Endothelial cell (in vitro differentiated cells): ENCODE measurements at regions not wholly inside any gene's neighbourhood (a gene's known extent, or its start where the extent isn't known, plus 50 kb on each side); places are given as distances from the start of the nearest gene placed in this dataset.

ENCODE experiments used
- DNase-seq: peaks from one replicate; pipeline ENCODE4 v3.0.0; 2021; ENCODE audit warnings: low spot score
- H3K27ac Mint-ChIP-seq: one replicate; pipeline ENCODE4 v1.8.0; 2021; ENCODE audit warnings: mixed read lengths, inconsistent platforms; ENCODE audit not compliant: unreplicated experiment
- H3K27me3 Mint-ChIP-seq: one replicate; pipeline ENCODE4 v1.8.0; 2021; ENCODE audit warnings: mild to moderate bottlenecking, moderate library complexity, mixed read lengths, inconsistent platforms; ENCODE audit not compliant: unreplicated experiment
- H3K36me3 Mint-ChIP-seq: one replicate; pipeline ENCODE4 v1.8.0; 2021; ENCODE audit warnings: mild to moderate bottlenecking, low read depth, mixed read lengths, inconsistent platforms; ENCODE audit not compliant: unreplicated experiment
- H3K4me1 Mint-ChIP-seq: one replicate; pipeline ENCODE4 v1.8.0; 2021; ENCODE audit warnings: mild to moderate bottlenecking, mixed read lengths, inconsistent platforms; ENCODE audit not compliant: unreplicated experiment
- H3K4me3 Mint-ChIP-seq: one replicate; pipeline ENCODE4 v1.8.0; 2021; ENCODE audit warnings: mild to moderate bottlenecking, mixed read lengths, inconsistent platforms; ENCODE audit not compliant: unreplicated experiment
- H3K9me3 Mint-ChIP-seq: one replicate; pipeline ENCODE4 v1.8.0; 2021; ENCODE audit warnings: mixed read lengths, inconsistent platforms; ENCODE audit not compliant: unreplicated experiment
- TF ChIP-seq, protein P1 (sequence below): fragments of 200-600 bp; sonication (generic); IDR thresholded peaks from one replicate; pipeline ENCODE4 v1.5.0; 2021; ENCODE audit warnings: antibody characterized with exemption; ENCODE audit not compliant: unreplicated experiment

DNA sequence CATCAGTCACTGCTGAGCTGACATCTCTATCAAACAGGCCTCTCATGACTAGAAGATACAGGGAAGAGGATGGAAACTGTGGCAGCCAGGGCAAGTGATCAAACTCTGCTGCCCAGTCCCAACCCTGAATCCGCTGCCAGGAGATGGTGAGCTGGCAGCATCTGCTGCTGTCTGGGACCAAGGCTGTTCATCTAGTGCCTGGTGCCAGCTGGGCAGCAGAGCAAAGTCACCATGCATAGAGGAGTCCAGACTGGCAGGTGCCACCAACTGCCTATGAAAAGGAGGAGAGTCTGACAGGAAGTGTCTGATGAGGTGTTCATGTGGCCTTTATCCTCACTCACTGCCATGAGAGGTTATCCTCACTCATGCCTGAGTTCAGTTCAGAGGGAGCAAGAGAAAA, 518.9 kb downstream of the MID1IP1 start:
- Mint-ChIP-seq H3K9me3 (no peaks in the 10 kb centered on the region), H3K27me3 (no peaks in the 10 kb centered on the region)

DNA sequence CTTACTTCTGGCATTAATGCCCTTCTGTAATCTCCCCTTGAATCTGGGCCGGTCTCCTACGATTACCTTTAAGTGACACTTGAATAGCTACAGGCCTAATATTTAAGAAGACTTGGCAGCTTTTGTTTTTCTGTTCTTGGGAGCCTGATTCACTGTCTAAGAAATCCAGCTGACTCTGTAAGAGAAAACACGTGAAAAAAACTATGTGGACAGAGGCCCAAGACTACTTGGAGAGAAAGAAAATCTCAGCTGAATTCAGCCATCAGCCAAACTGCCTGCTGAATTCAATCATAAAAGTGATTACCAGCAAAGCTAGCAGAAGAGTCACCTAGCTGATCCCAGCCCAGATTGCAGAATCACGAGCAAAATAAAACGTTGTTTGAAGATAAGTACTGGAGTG, 521.2 kb downstream of the MID1IP1 start:
- TF ChIP-seq, protein P1, sequence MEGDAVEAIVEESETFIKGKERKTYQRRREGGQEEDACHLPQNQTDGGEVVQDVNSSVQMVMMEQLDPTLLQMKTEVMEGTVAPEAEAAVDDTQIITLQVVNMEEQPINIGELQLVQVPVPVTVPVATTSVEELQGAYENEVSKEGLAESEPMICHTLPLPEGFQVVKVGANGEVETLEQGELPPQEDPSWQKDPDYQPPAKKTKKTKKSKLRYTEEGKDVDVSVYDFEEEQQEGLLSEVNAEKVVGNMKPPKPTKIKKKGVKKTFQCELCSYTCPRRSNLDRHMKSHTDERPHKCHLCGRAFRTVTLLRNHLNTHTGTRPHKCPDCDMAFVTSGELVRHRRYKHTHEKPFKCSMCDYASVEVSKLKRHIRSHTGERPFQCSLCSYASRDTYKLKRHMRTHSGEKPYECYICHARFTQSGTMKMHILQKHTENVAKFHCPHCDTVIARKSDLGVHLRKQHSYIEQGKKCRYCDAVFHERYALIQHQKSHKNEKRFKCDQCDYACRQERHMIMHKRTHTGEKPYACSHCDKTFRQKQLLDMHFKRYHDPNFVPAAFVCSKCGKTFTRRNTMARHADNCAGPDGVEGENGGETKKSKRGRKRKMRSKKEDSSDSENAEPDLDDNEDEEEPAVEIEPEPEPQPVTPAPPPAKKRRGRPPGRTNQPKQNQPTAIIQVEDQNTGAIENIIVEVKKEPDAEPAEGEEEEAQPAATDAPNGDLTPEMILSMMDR = no peak
- no peak overlapping the region for H3K27ac Mint-ChIP-seq
- no peak for DNase-seq
- no peaks in the 10 kb centered on the region for H3K4me1 Mint-ChIP-seq
- H3K9me3 Mint-ChIP-seq = no peaks in the 10 kb centered on the region
- H3K36me3 Mint-ChIP-seq = no peaks in the 10 kb centered on the region
- no peak overlapping the region for H3K4me3 Mint-ChIP-seq
- H3K27me3 Mint-ChIP-seq = no peaks in the 10 kb centered on the region

More for the DNA sequence above, 518.9 kb downstream of the MID1IP1 start:
- TF ChIP-seq, protein P1 = no peak
- Mint-ChIP-seq H3K4me3 (no peak overlapping the region), H3K4me1 (no peaks in the 10 kb centered on the region), H3K36me3 (no peaks in the 10 kb centered on the region), H3K27ac (no peak overlapping the region)
- DNase-seq = no peak

DNA sequence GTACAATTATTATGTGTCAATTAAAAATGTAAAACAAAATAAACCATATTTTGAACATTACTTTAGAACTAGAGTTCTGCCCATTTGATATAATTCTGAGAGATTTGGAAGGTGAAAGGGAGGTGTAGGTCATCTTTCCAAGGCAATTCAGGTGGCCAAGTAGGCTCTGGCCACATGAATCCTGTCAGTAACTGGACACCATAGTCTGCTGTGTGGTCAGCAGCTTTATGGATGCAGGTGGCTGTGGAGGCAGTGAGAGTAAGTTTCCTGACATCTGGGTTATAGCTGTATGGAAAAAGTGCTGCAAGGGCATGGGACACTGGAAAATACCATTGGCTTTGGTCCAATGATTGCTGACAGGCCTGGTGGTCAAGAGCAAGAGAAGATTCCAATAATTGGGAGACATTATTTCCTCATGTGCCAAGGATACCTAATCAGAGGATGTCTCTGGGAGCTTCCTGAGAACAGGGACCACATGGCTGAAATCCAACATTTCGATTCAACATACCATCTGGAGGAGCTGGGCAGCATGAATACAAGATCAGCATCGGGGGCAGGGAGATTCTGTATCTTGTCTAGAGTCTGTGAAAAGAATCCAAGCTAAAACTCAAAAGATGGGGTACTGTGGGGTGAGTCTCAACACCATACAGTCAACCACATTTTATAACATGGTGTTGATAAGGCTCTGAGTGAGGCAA, 523.1 kb downstream of the MID1IP1 start:
- Mint-ChIP-seq H3K9me3 (no peaks in the 10 kb centered on the region), H3K27me3 (no peaks in the 10 kb centered on the region), H3K36me3 (no peaks in the 10 kb centered on the region), H3K27ac (no peak overlapping the region), H3K4me1 (no peaks in the 10 kb centered on the region), H3K4me3 (no peak overlapping the region)
- DNase-seq = no peak
- TF ChIP-seq, protein P1 = no peak

DNA sequence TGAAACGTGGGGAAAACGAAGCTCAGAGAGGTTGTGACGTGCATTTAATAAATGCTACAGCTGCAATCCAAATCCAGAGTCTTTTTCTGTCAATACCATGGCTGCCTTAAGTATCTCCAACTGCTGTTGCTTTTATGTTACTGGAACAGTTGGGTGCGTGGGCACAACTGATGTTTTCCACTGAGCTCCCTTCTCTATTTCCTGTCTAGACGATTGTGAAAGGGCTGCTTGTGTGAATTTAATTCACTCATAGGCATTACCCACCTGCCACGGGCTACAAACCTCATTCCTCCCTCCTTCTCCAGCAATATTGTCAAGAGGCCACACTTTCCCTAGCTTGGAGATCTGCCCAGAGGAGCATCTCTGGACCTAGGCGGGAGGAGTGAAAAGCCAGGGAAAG, 526.0 kb downstream of the MID1IP1 start:
- H3K36me3 Mint-ChIP-seq = no peaks in the 10 kb centered on the region
- no peak overlapping the region for H3K27ac Mint-ChIP-seq
- no peak overlapping the region for H3K4me3 Mint-ChIP-seq
- H3K27me3 Mint-ChIP-seq = no peaks in the 10 kb centered on the region
- H3K4me1 Mint-ChIP-seq = no peaks in the 10 kb centered on the region
- H3K9me3 Mint-ChIP-seq = no peaks in the 10 kb centered on the region
- no peak for DNase-seq
- TF ChIP-seq, protein P1 = no peak

DNA sequence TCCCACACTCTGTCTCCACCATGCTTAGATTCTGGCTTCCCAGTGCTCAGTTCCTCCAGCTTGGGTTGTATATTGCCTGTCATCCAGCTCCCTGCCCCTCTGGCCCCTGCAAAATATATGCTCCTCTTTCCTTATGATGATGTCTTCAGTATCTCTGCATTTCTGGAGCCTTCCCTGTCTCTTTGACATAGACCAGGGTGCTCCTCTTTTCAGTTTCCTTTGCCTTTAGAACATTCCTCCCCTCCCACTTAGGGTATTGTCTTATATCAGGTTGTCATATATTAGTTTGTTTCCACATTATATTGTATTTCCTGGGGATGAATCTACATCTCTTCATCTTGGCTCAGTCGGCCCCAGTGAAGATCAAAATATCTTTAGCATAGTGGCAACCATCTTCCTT, 526.4 kb downstream of the MID1IP1 start:
- no peak for DNase-seq
- H3K9me3 Mint-ChIP-seq = no peaks in the 10 kb centered on the region
- H3K4me1 Mint-ChIP-seq = no peaks in the 10 kb centered on the region
- H3K4me3 Mint-ChIP-seq = no peak overlapping the region
- H3K27ac Mint-ChIP-seq = no peak overlapping the region
- no peaks in the 10 kb centered on the region for H3K36me3 Mint-ChIP-seq
- TF ChIP-seq, protein P1 = no peak
- peaks cover 2% of the 10 kb centered on the region for H3K27me3 Mint-ChIP-seq
